ENCODE measurements at regions not wholly inside any gene's neighbourhood (a gene's known extent, or its start where the extent isn't known, plus 50 kb on each side); places are given as distances from the start of the nearest gene placed in this dataset.

DNA sequence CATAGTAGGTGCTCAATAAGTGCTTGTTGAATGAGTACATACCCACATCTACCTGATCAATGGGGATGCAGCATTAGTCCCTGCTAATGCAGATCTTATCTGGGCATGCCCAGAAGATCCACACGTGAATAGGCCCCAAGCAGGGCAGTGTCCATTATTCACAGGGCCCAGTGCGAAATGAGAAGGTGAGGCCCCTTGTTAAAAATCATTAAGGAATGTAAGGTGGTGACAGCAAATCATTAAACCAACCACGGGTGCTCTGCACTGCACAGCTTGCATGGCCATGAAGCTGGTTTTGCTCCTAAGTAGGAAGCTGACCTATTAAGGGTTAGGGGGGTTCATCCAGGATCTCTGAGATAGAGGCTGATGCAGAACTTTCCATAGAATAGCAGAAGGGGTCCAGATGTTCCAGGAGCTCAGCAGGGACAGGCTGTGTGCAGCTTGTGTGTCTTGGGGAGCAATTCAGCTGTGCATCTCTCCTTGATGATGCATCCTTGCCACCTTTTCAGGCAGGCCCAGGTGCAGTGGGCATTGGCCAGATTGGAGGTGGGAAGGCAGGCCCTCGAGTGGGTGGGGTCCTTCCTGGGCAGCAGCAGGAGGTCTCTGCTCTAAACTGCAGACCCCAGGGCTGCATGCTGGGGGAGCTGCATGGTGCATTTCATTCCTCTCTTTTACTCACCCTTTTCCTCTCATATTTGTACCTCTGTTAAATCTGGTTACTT, 231.3 kb upstream of the PWP1 start:
- Mint-ChIP-seq H3K4me3 (no peak overlapping the region), H3K9me3 (no peaks in the 10 kb centered on the region), H3K27ac (no peak overlapping the region), H3K27me3 (peaks cover 2% of the 10 kb centered on the region), H3K36me3 (no peaks in the 10 kb centered on the region), H3K4me1 (ENCODE audit: unreplicated experiment) (peaks cover 16% of the 10 kb centered on the region)
- no peak for DNase-seq (ENCODE audit: extremely low spot score, unreplicated experiment)
- TF ChIP-seq, protein P1, sequence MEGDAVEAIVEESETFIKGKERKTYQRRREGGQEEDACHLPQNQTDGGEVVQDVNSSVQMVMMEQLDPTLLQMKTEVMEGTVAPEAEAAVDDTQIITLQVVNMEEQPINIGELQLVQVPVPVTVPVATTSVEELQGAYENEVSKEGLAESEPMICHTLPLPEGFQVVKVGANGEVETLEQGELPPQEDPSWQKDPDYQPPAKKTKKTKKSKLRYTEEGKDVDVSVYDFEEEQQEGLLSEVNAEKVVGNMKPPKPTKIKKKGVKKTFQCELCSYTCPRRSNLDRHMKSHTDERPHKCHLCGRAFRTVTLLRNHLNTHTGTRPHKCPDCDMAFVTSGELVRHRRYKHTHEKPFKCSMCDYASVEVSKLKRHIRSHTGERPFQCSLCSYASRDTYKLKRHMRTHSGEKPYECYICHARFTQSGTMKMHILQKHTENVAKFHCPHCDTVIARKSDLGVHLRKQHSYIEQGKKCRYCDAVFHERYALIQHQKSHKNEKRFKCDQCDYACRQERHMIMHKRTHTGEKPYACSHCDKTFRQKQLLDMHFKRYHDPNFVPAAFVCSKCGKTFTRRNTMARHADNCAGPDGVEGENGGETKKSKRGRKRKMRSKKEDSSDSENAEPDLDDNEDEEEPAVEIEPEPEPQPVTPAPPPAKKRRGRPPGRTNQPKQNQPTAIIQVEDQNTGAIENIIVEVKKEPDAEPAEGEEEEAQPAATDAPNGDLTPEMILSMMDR (conservative IDR thresholded peaks at IDR 0.05): no peak

DNA sequence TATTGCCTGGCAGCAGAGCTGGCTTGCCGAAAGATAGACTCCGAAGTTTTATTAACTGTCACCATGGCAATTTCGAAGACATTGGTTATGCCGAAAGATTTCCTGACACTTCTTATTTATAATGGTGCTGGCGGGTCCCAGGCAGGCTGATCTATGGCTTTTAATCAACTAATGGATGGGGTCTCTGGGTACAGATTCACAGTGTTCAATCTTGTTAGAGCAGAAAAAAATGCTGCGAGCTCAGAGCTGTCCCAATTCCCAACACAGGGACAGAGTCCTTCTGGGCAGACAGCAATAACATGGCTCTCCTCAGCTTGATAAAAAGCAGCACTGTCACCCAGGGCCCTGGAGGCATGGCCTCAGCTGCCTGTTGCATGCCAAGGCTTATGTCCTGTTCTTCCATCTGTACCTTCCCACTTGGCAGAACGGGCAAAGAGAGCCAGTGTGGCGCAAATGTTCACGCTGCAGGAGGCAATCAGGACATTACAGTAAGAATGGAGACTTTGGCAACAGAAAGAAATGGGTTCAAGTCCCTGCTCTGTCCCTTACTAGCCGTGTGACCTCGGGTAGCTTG, 228.2 kb upstream of the PWP1 start:
- no peaks in the 10 kb centered on the region for H3K9me3 Mint-ChIP-seq
- no peak overlapping the region for H3K4me3 Mint-ChIP-seq
- TF ChIP-seq, protein P1 (conservative IDR thresholded peaks at IDR 0.05): no peak
- no peaks in the 10 kb centered on the region for H3K27me3 Mint-ChIP-seq
- peaks cover 9% of the 10 kb centered on the region for H3K4me1 Mint-ChIP-seq (ENCODE audit: unreplicated experiment)
- no peak overlapping the region for H3K27ac Mint-ChIP-seq
- no peaks in the 10 kb centered on the region for H3K36me3 Mint-ChIP-seq
- DNase-seq (ENCODE audit: extremely low spot score, unreplicated experiment): no peak

DNA sequence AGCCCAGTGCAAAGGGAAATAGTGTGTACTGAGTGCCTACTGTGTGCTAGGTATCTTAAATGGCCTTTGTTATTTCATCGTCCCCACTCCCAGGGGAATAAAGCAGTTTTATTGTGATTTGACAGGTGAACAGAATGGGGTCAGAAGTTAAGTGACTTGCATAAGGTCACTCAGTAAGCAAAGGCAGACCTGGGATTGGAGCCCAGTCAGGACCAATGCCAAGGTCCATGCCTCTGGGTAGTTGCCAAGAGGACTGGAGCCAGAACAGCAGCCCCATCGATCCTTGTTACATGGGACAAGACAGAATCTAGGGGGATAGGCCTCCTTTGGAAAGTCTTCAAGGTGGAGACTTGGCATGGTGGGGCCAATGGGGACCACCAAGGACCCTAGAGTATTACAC, 227.4 kb upstream of the PWP1 start:
- no peaks in the 10 kb centered on the region for H3K27me3 Mint-ChIP-seq
- DNase-seq (ENCODE audit: extremely low spot score, unreplicated experiment): no peak
- peaks cover 9% of the 10 kb centered on the region for H3K4me1 Mint-ChIP-seq (ENCODE audit: unreplicated experiment)

DNA sequence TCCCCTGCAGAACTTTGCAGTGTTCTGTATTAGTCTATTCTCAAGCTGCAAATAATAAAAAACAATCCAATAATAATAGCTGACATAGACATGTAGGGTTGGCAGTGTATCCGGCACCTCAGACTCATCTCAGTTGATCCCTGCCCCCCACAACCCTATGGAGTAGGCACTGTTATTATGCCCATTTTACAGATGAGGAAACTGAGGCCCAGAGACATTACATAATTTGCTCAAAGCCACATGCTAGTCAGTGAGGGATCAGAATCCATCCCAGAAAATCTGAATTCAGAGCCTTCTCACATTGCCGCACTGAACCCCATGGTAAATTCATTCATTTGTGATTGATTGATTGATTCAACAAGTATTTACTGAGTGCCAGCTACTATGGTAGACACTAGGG, 226.6 kb upstream of the PWP1 start:
- Mint-ChIP-seq H3K4me3 (peak overlapping the region; percentile 8), H3K27me3 (no peaks in the 10 kb centered on the region), H3K9me3 (no peaks in the 10 kb centered on the region), H3K36me3 (no peaks in the 10 kb centered on the region), H3K4me1 (ENCODE audit: unreplicated experiment) (peaks cover 9% of the 10 kb centered on the region), H3K27ac (no peak overlapping the region)
- TF ChIP-seq, protein P1 (conservative IDR thresholded peaks at IDR 0.05): no peak
- DNase-seq (ENCODE audit: extremely low spot score, unreplicated experiment): no peak

More for the DNA sequence above, 227.4 kb upstream of the PWP1 start:
- Mint-ChIP-seq H3K27ac (no peak overlapping the region), H3K36me3 (no peaks in the 10 kb centered on the region), H3K9me3 (no peaks in the 10 kb centered on the region), H3K4me3 (no peak overlapping the region)
- TF ChIP-seq, protein P1 (conservative IDR thresholded peaks at IDR 0.05): no peak

DNA sequence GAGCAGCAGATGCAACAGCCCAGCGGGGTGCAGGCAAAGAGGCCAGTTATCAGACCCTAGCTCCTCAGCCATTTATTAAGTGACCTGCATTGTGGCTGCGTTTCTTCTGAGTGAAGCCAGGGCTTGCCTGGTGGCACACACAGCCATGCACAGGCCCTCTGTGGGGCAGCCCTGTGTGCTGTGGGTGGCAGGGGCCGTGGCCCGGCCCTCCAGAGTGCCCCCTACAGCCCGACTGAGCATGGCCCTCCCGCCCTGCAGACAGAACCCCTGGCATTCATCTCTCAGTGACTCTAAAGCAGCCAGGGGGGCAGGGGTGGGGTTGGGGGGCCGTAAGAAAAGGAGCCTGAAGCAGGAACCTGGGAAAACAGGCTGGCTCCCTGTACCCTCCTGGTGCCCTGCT, 226.0 kb upstream of the PWP1 start:
- no peak for DNase-seq (ENCODE audit: extremely low spot score, unreplicated experiment)
- TF ChIP-seq, protein P1 (conservative IDR thresholded peaks at IDR 0.05): no peak
- H3K4me1 Mint-ChIP-seq (ENCODE audit: unreplicated experiment): peaks cover 9% of the 10 kb centered on the region
- H3K4me3 Mint-ChIP-seq: no peak overlapping the region
- H3K9me3 Mint-ChIP-seq: no peaks in the 10 kb centered on the region
- no peak overlapping the region for H3K27ac Mint-ChIP-seq
- H3K27me3 Mint-ChIP-seq: no peaks in the 10 kb centered on the region
- no peaks in the 10 kb centered on the region for H3K36me3 Mint-ChIP-seq

All from type B pancreatic cell (in vitro differentiated cells).